A673 (cell line): ENCODE measurements at regions not wholly inside any gene's neighbourhood (a gene's known extent, or its start where the extent isn't known, plus 50 kb on each side); places are given as distances from the start of the nearest gene placed in this dataset.

Experiments
- EZH2 ChIP-seq: fragments of 200-600 bp; sonication (generic); IDR thresholded peaks from 2 replicates; pipeline ENCODE4 v1.6.1; 2017; ENCODE audit warnings: borderline replicate concordance, low read depth, mild to moderate bottlenecking, mixed read lengths, antibody characterized with exemption, low read length; ENCODE audit not compliant: poor library complexity, severe bottlenecking
- TF ChIP-seq, protein P1 (sequence below): fragments of 300-800, 200-600 bp; sonication (generic); conservative IDR thresholded peaks from 2 replicates; pipeline ENCODE4 v1.5.1; 2017; ENCODE audit warnings: low read depth, mild to moderate bottlenecking, antibody characterized with exemption, low read length, moderate library complexity, mixed read lengths

DNA sequence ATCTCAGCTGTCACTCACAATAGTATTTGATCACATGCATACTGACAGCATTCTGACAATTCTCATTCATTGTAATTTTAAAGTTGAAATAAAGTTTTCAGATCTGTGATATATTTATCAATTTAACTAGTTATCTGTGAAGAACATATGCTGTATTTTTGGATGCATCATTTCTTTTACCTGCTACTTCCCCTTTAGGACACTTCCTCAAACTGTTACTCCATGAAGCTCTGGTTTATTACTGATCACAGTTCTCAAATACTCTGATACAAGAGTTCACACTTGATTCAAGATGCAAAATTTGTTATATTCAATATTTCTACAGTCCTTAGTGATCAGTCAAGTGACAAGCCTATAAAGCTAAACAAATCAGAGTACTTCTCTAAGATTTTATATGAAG, 1655.2 kb downstream of the LRRC4C start:
- TF ChIP-seq, protein P1, sequence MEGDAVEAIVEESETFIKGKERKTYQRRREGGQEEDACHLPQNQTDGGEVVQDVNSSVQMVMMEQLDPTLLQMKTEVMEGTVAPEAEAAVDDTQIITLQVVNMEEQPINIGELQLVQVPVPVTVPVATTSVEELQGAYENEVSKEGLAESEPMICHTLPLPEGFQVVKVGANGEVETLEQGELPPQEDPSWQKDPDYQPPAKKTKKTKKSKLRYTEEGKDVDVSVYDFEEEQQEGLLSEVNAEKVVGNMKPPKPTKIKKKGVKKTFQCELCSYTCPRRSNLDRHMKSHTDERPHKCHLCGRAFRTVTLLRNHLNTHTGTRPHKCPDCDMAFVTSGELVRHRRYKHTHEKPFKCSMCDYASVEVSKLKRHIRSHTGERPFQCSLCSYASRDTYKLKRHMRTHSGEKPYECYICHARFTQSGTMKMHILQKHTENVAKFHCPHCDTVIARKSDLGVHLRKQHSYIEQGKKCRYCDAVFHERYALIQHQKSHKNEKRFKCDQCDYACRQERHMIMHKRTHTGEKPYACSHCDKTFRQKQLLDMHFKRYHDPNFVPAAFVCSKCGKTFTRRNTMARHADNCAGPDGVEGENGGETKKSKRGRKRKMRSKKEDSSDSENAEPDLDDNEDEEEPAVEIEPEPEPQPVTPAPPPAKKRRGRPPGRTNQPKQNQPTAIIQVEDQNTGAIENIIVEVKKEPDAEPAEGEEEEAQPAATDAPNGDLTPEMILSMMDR: no peak
- no peak for TF ChIP-seq EZH2
